Smooth muscle cell of the brain vasculature (primary cell): ENCODE measurements at regions not wholly inside any gene's neighbourhood (a gene's known extent, or its start where the extent isn't known, plus 50 kb on each side); places are given as distances from the start of the nearest gene placed in this dataset.

Source experiments
- DNase-seq: peaks from one replicate; pipeline ENCODE4 v3.0.0-alpha.2; 2012; ENCODE audit warnings: low read depth, low spot score

DNA sequence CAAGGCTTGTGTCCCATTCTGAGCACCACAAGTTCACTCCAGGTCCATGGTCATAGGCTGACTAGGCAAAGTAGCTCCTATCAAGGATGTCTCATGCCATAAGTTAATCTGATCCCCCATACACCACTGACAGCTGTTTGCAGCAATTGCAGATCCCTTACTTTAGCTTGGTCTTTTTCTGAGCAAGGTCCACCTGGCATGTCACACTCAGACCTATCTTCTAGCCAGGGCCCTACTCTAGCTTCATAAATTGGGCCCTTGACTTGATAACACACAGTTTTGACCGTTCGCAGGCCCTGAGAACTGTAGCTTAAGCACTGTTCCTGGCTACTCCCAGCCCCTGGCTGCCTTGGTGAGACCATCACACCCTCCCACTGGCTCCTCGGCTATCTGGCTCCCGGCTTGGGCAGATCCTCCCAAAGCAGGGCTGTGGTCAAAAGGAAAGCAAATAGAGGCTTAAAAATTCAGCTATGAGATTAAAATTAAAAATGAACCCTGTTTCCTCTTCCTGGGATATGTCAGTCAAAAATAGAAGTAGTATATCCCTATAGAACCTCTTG is 427.4 kb downstream of the RAB28 start:
- no peak for DNase-seq

- no peak for DNase-seq
Measured at GRCh38 chr4:13054420-13054970, 429.6 kb downstream of the RAB28 start.

DNA sequence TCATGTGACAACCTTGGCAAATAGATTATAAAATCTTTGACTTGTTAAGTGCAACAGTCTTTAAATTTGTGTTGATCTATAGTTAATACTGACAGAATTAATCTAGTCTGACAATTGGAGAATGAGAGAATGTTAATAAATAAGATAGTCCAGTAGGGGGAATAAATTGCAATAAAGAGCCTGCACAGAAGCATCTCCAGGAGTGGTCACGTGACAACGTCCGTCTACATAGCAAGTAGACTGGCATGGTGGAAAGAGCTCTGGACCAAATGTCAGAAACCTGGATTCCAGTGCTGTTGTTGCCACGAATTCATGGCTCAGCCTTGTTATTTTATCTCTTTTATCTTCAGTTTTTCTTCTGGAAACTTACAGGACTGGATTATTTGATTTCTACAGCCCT is 436.5 kb downstream of the RAB28 start:
- DNase-seq, result no peak

GRCh38 chr4:13036841-13037240 is 447.3 kb downstream of the RAB28 start:
- no peak for DNase-seq

DNA sequence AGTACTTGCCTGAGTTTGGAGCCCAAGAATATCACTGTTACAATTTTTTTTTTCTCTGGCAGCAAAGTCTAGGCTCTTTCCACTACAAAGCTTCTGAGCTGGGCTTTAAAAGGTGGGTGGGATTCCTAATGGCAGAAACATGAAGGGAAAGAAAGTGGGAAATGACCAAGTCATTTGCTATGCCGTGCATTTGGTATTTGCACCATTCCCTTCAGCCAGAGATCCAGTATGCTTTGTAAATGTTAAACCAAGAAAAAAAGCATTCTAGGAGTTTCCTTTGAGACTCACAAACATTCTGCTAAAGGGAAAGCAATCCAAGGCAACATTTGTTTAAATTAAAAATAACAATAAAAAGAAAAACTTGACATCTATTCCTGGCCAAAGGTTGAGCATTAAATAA is 451.2 kb downstream of the RAB28 start:
- no peak for DNase-seq

DNA sequence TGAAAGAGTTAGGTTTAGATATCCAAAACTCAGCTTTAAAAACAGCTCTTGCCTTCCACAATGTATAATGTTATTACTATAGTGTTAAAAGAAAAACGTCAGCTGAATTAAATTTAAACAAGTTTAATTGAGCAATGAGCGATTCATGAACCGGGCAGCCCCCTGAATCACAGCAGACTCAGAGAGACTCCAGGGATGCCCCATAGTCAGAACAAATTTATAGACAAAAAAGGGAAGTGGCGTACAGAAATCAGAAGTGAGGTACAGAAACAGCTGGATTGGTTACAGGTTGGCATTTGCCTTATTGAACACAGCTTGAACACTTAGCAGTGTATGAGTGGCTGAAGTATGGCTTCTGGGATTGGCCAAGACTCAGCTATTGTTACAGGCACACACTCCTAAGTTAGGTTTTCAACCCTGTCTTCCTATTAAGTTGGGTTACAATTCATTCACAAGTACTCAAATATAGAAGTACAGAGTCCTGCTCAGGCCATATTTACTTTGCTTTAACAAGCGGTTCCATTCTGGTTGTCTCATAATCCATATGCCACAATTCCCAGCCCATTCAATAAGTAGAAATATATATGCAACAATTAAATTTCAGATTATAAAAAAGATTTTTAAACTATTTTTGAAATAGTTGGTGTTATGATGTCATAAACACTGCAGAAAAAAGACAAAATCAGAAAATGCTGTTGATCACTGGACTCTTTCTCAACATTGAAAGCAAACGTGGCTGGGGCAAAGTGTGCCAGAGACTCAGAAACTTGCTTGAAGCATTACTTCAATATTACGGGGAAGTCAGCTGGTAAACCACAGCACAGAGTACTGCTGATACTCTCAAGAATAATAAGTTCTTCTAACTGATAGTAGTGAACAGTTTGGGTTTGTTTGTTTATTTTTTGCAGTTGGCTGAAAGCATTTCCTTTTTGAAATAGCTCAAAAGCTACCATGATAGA is 459.7 kb downstream of the RAB28 start:
- no peak for DNase-seq

GRCh38 chr4:13007802-13008470 is 476.2 kb downstream of the RAB28 start:
- DNase-seq, result no peak

DNA sequence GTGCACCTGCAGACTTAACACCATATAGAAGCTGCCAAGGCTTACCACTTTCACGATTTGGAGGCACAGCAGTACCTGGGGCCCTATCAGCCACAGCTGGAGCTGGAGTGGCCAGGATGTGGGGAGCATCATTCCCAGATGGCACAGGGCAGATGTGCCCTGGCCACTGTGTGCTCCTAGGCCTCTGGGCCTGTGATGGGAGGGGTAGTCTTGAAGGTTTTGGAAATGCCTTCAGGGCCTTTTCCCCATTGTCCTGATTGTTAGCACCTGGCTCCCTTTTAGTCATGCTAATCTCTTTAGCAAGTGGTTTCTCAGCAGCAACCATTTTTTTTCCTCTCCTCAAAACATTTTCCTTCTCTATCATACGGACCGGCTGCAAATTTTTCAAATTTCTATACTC is 490.2 kb downstream of the RAB28 start:
- no peak for DNase-seq

- DNase-seq, result no peak
Measured at GRCh38 chr4:12987284-12987683, 496.9 kb downstream of the RAB28 start.

GRCh38 chr4:12979797-12980196 is 504.3 kb downstream of the RAB28 start:
- DNase-seq, result no peak

GRCh38 chr4:12978310-12978709 is 505.8 kb downstream of the RAB28 start:
- DNase-seq, result no peak

DNA sequence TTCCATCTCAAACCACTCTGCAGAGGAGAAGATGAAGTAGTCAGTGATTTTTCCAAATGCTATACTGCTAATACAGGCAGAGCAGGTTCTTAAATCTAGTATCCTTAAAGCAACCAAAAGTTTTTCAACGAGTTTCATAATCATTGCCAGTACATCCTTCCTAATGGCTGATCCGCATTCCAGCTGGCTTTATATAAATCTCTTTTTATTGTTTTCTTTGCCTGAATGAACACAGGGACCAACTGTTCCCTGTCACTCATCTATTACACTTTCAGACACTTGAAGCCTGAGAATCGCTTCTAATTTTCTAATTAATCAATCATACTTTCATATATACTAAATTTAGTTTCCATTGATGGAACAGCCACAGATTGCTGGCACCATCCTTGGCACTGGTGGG is 508.6 kb downstream of the RAB28 start:
- no peak for DNase-seq

DNA sequence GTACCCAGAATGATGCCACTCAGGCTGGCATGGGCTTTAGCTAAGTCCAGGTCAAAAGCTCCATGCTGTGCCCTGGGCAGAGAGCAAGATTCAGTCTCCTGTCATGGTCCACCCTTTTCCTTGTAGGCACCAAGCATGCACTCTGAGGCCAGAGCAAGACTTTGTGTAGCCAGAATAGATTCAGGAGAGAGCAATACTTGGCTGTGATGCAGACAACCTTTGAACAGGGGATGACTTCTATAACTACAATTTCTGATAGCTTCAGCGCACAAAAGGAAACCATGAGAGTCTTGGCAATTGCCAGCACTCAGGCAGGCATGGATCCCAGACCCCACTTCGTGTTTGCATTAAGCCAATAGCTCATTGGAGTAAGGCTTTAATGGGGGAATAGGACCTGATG is 510.6 kb downstream of the RAB28 start:
- DNase-seq, result no peak

DNA sequence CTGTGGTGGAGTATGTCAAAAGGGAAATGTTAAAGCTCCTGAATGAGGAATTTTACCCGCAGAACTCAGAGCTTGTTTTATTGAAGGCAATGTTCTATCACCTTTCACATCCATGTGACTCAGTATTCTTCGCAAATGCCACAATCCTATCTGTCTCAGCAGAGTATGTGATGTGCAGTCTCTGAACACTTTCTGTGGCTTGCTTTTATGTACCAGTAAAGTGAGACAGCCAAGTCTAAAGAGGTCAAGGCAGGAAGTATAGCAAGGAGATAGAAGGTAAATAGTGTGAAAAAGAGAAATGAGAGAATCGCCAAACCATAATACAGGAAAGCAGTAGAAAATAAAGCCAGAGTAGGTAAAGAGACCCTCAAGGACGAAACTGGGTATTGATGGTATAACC is 515.8 kb downstream of the RAB28 start:
- DNase-seq, result no peak

GRCh38 chr4:12966726-12967125 is 517.4 kb downstream of the RAB28 start:
- no peak for DNase-seq

GRCh38 chr4:12965334-12965733 is 518.8 kb downstream of the RAB28 start:
- no peak for DNase-seq

DNA sequence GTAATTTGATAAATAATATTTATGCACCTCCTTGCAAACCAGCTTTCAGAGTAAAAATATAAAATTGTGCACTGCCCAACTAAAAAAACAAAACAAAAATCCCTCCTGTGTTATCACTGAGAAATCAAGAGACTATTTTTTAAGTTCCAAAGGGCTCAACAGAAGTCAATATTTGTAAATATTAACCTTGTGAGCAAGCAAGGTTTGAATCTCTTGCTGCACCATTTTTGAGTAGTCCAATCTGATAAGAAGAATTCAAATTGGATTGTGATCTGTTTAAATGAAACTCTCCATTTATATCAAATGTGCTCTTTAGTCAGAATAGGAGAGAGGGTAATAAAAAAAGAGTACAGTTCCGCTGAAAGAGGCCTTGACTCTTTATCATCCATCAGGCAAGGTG is 520.2 kb downstream of the RAB28 start:
- DNase-seq, result no peak

DNA sequence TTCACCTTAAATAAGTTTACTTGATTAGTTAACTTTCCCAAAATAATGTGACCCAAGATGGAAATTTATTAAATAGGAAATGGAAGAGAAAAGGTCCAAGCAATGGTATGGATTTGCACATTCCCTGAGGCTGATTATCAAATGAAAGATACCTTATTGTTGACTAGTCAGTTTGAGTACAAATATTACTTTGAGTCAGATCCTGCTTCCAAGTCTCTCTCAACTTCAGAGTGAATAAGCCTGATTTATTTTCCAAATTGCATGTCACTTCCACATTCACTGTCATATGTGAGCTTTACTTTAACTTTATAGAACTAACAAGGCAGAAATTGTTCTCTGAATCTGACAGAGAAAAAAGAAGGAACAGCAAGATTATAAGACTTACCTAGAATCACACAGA is 520.8 kb downstream of the RAB28 start:
- no peak for DNase-seq

DNA sequence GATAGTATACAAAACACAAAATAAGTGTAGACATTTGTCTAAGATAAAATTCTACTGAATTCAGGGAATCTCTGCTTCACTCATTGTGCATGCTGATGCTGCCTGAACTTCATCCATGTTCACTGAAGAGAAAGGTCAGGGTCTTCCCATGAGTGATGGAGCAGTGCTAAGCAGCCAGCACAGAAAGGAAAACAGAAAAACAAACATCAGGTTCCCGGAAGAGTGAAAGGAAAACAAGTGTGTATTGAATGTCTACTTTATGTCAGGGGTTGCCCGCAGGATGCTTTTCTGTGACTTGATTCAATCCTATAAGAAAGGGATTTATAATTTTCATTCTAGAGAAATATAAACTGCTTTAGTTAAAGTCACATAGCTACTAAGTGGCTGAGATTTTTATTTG is 522.4 kb downstream of the RAB28 start:
- no peak for DNase-seq

DNA sequence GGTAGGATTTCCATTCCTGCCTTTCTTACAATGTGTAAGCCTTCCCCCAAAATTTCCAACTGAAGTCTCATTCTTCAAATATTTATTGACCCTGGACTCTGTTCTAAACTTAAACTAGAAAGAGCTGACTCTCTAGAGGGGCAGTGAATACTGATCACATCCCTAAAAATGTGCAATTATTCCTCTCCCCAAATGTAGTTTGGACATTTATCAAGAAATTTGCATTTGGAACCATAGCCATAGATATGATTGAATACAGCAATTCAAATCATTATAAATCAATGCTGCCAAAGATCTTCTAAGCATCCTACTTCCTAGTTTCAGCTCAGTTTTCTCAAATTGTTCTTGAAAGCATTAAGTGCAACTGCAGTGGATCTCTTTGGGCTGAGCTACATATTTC is 525.7 kb downstream of the RAB28 start:
- no peak for DNase-seq

DNA sequence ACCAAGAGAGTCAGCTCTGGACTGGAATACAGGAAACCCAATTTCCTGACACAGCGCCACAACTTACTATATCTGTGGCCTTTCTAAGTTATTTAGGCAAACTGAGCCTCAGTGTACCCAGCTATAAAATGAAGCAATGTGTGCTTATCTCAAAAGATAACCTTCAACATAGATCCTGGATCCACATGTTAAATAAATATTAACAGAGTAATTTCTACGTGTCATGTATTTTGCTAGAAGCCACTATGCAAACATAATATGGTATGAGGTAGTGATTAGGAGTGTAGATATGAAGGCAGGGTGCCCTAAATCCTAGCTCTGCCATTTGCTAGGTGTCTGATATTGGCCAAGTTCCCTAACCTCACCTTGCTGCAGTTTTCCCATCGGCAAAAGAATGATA is 527.0 kb downstream of the RAB28 start:
- no peak for DNase-seq

- no peak for DNase-seq
Measured at GRCh38 chr4:12956026-12956425, 528.1 kb downstream of the RAB28 start.
